GM21576 (cell line): ENCODE measurements at regions not wholly inside any gene's neighbourhood (a gene's known extent, or its start where the extent isn't known, plus 50 kb on each side); places are given as distances from the start of the nearest gene placed in this dataset.
"Not testable (repeated sequence)": the region's sequence is repeated elsewhere in the genome, so short reads cannot be mapped to it uniquely, and the experiment has no call there.

Experiments
- ATAC-seq: cut with Tn5 transposase; IDR thresholded peaks from one replicate; pipeline ENCODE4 v1.9.1; 2021; ENCODE audit warnings: mild to moderate bottlenecking, moderate library complexity; ENCODE audit not compliant: unreplicated experiment

- no peak for ATAC-seq
Measured at GRCh38 chr16:79954921-79955705, 354.6 kb upstream of the MAF start.

GRCh38 chr16:79950932-79951719 lies 350.6 kb upstream of the MAF start:
- ATAC-seq: no peak

GRCh38 chr16:79949417-79949816 lies 348.9 kb upstream of the MAF start:
- no peak for ATAC-seq

DNA sequence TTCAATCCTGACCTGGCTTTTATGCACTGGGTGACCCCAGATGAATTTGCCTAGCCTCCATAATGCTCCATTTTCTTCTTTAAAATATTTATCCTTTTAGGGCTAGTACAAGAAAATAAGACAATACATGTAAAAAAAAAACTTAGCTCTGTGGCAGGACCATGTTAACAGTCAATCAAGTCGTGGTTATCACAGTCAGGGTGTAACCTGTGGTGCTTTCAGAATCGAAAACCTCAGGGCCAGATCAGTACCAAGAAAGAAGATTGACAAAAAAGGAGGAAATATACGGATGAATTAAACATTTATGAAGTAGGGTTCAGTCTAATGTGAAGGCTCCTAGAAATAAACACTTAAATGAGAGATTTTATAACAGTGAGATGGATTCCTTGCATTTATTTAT lies 347.2 kb upstream of the MAF start:
- no peak for ATAC-seq

GRCh38 chr16:79946252-79946651 lies 345.7 kb upstream of the MAF start:
- ATAC-seq: no peak

DNA sequence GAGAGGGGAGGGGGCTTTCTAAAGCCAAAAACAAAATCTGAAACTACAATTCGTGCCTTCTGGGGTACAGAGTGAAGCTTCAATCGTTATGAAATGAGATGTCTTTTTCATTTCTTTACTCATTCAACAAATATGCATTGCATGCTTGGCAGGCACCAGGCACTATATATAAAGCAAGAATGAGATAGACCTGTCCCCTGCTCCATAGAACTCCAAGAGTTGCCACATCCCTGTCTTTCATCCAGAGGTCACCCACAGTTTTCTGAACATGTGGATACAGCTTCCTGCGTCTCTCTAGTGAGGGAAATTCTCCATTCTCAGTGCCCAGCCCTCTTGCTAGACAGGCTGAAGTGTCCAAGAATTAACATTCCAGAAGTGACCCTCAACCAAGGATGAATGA lies 343.2 kb upstream of the MAF start:
- no peak for ATAC-seq

DNA sequence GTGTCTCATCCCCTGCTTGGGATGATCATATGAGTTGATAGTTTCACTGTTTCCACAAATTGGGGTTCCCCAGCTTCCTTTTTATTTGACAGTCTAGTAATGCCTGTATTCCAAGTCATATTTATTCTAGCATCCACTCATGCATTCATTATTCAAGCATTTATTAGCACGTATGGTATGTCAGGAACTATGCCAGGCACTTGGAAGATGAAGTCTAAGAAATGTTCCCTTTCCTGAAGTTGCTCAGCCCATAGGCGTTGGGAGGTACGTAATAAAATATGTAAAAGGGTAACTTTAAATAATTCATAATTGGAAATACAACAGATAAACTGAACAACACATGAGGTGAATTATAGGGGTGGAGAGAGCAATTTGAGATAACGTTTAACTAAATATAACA lies 338.0 kb upstream of the MAF start:
- no peak for ATAC-seq

- ATAC-seq: not testable (repeated sequence)
Measured at GRCh38 chr16:79937671-79938070, 337.1 kb upstream of the MAF start.

GRCh38 chr16:79933603-79934002 lies 333.1 kb upstream of the MAF start:
- no peak for ATAC-seq

GRCh38 chr16:79932572-79932971 lies 332.0 kb upstream of the MAF start:
- no peak for ATAC-seq

- ATAC-seq: no peak
Measured at GRCh38 chr16:79931721-79932120, 331.2 kb upstream of the MAF start.

GRCh38 chr16:79929260-79929965 lies 328.9 kb upstream of the MAF start:
- ATAC-seq: no peak

DNA sequence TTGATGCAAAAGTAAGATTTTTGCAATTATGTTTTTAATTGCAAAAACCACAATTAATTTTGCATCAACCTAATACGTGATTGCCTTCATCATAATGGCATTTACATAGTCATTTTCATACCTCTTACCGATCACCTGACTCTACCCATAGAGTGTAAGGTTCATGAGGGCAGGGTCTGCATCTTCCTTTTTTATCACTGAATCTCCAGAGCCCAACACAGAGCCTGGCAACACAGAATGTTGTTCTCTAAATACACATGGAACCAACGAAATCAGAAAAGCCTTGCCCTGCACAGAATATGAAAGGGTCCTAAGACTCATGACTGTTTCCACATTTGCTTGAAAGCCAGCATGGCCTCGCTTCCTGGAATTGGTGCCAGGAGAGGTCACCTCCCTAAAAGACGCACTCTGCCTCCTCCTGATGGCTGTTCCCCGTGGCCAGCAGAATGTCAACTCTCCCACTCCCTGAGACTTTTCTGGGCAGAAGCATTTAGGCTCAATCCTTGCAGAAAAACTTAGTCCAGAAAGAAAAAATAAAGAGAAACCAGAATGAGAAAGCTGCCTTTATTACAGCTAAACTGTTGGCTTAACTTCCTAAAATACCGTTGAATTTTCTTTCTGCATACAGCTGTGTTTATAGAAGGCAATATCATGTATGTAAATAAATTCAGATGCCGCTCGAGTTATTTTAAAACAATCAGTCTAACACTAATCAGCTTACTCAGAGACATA lies 327.8 kb upstream of the MAF start:
- ATAC-seq: no peak

DNA sequence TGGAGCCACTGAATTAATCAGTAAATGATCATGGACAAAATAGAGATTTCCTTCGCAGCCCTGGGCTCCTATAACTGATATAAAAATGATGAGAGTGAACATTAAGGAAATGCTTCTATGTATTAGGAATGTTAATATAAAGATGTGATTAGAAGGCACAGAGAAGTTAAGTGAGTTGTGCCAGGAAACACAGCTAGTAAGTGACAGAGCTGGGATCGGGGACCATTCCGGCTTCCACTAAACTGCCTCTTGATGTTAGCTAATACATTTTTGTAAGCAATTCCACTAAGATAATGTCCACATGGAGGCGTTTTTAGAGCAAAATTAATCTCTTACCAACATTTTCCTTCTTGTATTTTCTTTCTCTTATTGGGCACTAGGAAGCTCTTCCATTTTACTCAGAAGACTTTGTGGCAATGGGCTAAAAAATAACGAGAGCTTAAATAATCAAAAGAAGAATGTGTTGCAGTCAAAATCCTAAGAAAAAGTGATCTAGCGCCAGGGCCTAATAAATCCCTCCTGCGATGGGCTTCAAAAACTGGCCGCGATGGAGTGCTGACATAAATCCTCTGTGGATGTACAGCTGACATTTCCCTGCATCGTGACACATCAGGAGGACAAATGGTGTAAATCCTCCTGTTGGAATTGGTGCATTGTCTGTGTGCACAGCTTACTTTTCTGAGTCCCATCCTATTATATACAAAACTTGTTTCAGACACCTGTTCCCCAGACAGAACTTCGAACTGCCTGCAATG lies 326.1 kb upstream of the MAF start:
- ATAC-seq: no peak

GRCh38 chr16:79923431-79923830 lies 322.9 kb upstream of the MAF start:
- ATAC-seq: no peak

DNA sequence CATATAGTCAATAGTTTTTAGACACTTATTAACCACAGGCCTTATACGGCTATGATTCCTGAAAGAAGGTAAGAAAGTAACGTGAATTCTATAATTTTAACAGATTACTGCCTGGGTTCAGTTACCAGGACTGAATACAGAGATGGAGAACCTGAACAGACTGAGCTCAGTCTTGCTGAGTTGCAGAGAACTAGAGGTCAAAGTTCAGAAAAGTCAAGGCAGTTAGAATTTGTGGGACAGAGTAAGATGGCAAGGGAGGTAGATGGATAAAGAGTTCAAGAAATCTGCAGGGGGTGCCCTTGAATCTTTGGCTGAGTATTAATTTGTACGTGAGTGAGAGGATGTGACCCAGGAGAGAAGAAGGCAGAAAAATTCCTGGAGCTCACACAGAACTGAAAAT lies 320.1 kb upstream of the MAF start:
- no peak for ATAC-seq

GRCh38 chr16:79918916-79919315 lies 318.4 kb upstream of the MAF start:
- ATAC-seq: no peak

GRCh38 chr16:79915761-79916160 lies 315.2 kb upstream of the MAF start:
- no peak for ATAC-seq

DNA sequence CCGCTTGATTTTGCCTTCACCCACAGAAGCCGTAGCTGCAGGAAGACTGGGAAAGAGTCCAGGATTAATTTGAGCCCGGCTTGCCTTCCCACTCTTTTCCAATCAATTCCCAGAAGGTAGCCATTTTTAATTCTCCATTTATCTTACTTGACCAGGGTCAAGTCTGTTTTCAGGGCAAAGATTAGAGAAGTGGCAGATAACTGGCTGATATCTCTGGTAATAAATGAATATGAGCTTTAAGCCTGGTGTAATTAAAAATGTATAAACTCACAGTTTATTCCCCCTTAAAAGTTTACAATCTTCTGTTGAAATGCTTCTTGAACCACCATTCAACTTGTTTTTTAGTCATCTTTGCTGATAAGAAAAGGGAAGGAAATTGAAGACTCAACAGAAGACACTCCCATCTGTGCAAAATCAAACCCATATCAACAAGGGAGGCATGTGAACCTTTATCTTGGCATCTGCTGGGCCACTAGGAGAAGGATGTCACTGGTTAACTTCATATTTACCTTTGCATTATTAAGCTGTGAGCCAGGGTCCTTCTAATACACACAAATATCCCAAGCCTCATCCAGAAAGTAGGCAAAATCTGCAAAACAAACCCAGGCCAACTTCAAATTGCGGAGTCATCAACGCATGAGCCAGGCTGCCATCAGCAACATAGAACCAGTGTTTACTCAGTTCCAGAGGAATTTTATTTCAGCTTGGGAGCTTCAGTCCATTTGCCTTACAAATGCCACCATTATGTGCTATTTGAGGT lies 314.6 kb upstream of the MAF start:
- ATAC-seq: no peak
